ENCODE measurements at regions not wholly inside any gene's neighbourhood (a gene's known extent, or its start where the extent isn't known, plus 50 kb on each side); places are given as distances from the start of the nearest gene placed in this dataset.

DNA sequence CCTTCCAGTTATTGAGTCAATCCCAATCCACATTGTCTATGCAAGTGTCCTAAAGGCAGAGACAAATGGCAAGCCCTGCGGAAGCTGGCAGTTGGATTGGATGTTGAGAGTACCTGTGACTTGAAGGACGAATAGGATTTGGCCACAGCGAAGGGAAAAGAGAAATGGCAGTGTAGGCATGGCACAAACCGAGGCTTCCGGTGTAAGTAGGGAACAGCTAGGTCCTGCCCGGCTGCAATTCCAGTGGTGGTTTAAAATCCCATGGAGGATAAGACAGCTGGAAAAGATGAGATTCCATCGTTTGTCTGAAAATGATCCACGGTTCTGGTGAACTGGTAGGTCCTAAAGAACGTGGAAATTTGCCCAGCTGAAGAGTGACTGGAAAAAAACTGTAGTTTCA, 296.2 kb downstream of the TCERG1L start:
- TF ChIP-seq, protein P1, sequence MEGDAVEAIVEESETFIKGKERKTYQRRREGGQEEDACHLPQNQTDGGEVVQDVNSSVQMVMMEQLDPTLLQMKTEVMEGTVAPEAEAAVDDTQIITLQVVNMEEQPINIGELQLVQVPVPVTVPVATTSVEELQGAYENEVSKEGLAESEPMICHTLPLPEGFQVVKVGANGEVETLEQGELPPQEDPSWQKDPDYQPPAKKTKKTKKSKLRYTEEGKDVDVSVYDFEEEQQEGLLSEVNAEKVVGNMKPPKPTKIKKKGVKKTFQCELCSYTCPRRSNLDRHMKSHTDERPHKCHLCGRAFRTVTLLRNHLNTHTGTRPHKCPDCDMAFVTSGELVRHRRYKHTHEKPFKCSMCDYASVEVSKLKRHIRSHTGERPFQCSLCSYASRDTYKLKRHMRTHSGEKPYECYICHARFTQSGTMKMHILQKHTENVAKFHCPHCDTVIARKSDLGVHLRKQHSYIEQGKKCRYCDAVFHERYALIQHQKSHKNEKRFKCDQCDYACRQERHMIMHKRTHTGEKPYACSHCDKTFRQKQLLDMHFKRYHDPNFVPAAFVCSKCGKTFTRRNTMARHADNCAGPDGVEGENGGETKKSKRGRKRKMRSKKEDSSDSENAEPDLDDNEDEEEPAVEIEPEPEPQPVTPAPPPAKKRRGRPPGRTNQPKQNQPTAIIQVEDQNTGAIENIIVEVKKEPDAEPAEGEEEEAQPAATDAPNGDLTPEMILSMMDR (IDR thresholded peaks at IDR 0.05; ENCODE audit: insufficient read depth, low read depth, low read length, missing control alignments) = no peak
- no peak for DNase-seq (ENCODE audit: low read depth)
- H3K4me3 ChIP-seq (ENCODE audit: low read length) = no peak overlapping the region

DNA sequence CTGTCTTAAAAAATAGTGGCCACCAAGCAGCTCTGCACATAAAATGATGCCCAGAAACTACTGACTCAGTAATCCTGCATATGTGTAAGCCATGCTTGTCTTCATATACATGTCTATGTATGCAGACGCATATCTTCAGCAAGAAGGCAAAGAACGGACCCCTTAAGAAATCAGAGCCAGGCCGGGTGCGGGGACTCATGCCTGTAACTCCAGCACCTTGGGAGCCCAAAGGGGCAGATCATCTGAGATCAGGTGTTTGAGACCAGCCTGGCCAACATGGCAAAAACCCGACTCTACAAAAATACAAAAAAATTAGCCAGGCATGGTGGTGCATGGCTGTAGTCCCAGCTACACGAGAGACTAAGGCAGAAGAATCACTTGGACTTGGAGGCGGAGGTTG, 295.0 kb downstream of the TCERG1L start:
- TF ChIP-seq, protein P1 (IDR thresholded peaks at IDR 0.05; ENCODE audit: insufficient read depth, low read depth, low read length, missing control alignments) = no peak
- no peak for DNase-seq (ENCODE audit: low read depth)
- H3K4me3 ChIP-seq (ENCODE audit: low read length) = no peak overlapping the region

DNA sequence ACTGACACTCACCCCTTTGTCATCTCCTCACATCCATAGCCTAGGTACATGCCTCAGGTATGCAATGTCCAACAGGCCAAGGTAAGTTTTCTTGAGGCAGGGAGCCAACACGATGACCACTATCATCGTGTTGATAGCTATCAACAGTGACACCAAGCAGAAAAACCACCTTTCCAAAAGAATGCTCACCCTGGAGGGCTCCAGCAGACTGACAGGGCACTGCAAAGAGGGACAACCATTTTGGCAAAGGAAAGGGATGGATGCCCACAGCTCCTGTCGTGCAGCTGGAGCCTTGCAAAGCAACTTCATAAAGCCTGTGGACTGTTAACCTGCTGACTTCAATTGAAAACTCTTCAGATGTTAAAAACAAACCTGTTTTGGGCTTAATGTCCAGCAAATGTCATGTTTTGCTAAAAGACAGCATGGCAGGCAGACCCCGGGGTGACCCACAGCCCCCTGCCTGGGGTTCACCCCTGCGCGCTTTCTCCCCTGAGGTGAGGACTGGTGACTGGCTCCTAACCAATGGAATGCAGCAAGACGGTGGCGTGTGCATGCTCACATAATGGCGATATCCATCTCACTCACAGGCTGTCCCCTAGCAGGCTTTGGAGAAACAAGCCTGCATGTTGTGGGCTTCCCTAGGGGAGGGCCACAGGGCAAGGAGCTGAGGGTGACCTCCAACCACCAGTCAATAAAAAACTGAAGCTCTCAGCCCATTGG, 293.8 kb downstream of the TCERG1L start:
- TF ChIP-seq, protein P1 (IDR thresholded peaks at IDR 0.05; ENCODE audit: insufficient read depth, low read depth, low read length, missing control alignments) = no peak
- no peak overlapping the region for H3K4me3 ChIP-seq (ENCODE audit: low read length)
- no peak for DNase-seq (ENCODE audit: low read depth)

DNA sequence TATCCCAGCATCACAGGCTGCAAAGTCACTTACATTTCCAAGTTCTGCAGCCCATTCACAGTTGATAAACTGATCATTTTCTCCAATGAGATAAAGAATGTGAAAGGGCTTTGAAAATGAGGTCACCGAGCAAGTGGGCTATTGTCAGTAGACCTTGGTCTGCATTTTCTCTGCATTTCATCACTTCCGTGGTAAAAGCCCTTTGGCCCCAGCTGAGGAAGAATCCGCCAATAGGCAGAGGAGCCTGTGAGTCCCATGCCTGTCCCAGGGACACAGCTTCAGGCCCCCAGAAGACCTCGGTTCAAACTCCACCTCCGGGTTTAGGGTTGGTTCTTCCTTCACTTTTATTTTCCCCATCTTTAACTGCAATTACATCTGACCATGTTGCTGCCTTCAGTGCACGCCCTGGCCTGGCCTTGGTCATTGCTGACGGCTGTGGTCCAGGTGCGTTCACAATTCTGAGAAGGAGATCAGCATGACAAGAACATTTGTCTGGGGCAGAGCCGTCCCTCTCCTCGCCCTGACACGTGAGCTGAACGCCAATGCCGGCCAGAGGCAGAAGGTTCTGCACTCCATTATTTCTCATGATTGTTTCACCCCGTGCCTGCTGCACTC, 292.5 kb downstream of the TCERG1L start:
- no peak for DNase-seq (ENCODE audit: low read depth)
- H3K4me3 ChIP-seq (ENCODE audit: low read length) = no peak overlapping the region
- TF ChIP-seq, protein P1 (IDR thresholded peaks at IDR 0.05; ENCODE audit: insufficient read depth, low read depth, low read length, missing control alignments) = no peak

DNA sequence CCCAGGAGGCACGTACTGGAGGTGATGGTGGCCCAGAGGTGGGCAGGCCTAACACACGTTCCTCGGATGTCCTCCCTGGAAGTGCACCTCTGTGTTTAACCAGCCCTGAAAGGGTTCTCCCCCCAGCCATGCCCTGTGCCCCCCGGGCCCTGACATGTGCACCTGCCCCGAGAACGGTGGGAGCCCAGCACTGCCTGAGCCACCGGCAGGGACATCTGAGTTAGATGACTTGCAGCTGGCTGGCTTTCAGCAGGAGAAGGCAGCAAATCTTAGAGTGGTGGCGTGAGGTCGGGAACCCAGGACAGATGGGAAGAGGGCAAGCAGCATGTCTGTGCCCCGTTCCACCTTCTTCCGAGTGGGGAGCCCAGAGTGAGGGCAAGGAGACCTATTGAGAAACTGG, 291.8 kb downstream of the TCERG1L start:
- no peak overlapping the region for H3K4me3 ChIP-seq (ENCODE audit: low read length)
- DNase-seq (ENCODE audit: low read depth) = no peak
- TF ChIP-seq, protein P1 (IDR thresholded peaks at IDR 0.05; ENCODE audit: insufficient read depth, low read depth, low read length, missing control alignments) = no peak

DNA sequence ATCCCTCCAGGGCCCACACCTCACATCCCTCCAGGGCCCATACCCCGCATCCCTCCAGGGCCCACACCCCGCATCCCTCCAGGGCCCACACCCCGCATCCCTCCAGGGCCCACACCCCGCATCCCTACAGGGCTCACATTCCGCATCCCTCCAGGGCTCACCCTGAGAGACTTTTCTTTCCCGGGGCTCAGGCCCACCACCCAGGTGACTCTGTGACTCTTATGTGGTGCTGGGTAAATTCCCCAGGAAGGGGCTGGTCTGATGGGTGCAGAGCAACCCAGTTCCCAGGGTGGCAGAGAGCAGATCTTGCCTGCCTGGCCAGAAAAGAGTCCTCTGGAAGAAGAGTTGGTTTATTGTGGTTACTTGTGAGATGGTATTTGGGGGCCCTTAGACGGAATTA, 290.7 kb downstream of the TCERG1L start:
- TF ChIP-seq, protein P1 (IDR thresholded peaks at IDR 0.05; ENCODE audit: insufficient read depth, low read depth, low read length, missing control alignments) = no peak
- no peak overlapping the region for H3K4me3 ChIP-seq (ENCODE audit: low read length)
- no peak for DNase-seq (ENCODE audit: low read depth)

Measured in epithelial cell of esophagus (primary cell).